Activated naive CD8-positive, alpha-beta T cell treated with anti-CD3 and anti-CD28 coated beads, Interleukin-2, amount 50 U/mL, for 24 hours (primary cell): ENCODE measurements at regions not wholly inside any gene's neighbourhood (a gene's known extent, or its start where the extent isn't known, plus 50 kb on each side); places are given as distances from the start of the nearest gene placed in this dataset.
A peak's percentile ranks its signal among the peaks of the same experiment; 100 is the strongest.
"Not testable (repeated sequence)": the region's sequence is repeated elsewhere in the genome, so short reads cannot be mapped to it uniquely, and the experiment has no call there.

Experiments used
- ATAC-seq: fragments of 150-1000 bp; cut with Tn5 transposase; one replicate; pipeline ENCODE4 v1.10.0; 2021
- DNase-seq: peaks from one replicate; pipeline ENCODE4 v3.0.0; 2021
- H3K27ac Mint-ChIP-seq: one replicate; pipeline ENCODE4 v1.8.0; 2021; ENCODE audit warnings: mild to moderate bottlenecking, mixed read lengths
- H3K27me3 Mint-ChIP-seq: one replicate; pipeline ENCODE4 v1.8.0; 2021; ENCODE audit warnings: mixed read lengths
- H3K36me3 Mint-ChIP-seq: one replicate; pipeline ENCODE4 v1.8.0; 2021; ENCODE audit warnings: low read depth, mixed read lengths
- H3K4me1 Mint-ChIP-seq: one replicate; pipeline ENCODE4 v1.8.0; 2021; ENCODE audit warnings: mixed read lengths
- H3K4me3 Mint-ChIP-seq: one replicate; pipeline ENCODE4 v1.8.0; 2021; ENCODE audit warnings: mild to moderate bottlenecking, moderate library complexity, mixed read lengths
- H3K9me3 Mint-ChIP-seq: one replicate; pipeline ENCODE4 v1.8.0; 2021; ENCODE audit warnings: mixed read lengths

GRCh38 chr11:126149759-126150625 is 61.5 kb downstream of the RPUSD4 start:
- H3K4me3 Mint-ChIP-seq: no peak overlapping the region
- no peaks in the 10 kb centered on the region for H3K4me1 Mint-ChIP-seq
- H3K27ac Mint-ChIP-seq: no peak overlapping the region
- no peak for DNase-seq
- peaks cover 5% of the 10 kb centered on the region for H3K36me3 Mint-ChIP-seq
- peaks cover 8% of the 10 kb centered on the region for H3K9me3 Mint-ChIP-seq
- H3K27me3 Mint-ChIP-seq: peaks cover 7% of the 10 kb centered on the region
- peak; percentile 31 for ATAC-seq

GRCh38 chr11:126148317-126148716 is 63.1 kb downstream of the RPUSD4 start:
- H3K36me3 Mint-ChIP-seq: peaks cover 5% of the 10 kb centered on the region
- peaks cover 7% of the 10 kb centered on the region for H3K27me3 Mint-ChIP-seq
- no peak overlapping the region for H3K4me3 Mint-ChIP-seq
- H3K4me1 Mint-ChIP-seq: no peaks in the 10 kb centered on the region
- H3K9me3 Mint-ChIP-seq: peaks cover 8% of the 10 kb centered on the region
- ATAC-seq: no peak
- H3K27ac Mint-ChIP-seq: no peak overlapping the region
- no peak for DNase-seq

DNA sequence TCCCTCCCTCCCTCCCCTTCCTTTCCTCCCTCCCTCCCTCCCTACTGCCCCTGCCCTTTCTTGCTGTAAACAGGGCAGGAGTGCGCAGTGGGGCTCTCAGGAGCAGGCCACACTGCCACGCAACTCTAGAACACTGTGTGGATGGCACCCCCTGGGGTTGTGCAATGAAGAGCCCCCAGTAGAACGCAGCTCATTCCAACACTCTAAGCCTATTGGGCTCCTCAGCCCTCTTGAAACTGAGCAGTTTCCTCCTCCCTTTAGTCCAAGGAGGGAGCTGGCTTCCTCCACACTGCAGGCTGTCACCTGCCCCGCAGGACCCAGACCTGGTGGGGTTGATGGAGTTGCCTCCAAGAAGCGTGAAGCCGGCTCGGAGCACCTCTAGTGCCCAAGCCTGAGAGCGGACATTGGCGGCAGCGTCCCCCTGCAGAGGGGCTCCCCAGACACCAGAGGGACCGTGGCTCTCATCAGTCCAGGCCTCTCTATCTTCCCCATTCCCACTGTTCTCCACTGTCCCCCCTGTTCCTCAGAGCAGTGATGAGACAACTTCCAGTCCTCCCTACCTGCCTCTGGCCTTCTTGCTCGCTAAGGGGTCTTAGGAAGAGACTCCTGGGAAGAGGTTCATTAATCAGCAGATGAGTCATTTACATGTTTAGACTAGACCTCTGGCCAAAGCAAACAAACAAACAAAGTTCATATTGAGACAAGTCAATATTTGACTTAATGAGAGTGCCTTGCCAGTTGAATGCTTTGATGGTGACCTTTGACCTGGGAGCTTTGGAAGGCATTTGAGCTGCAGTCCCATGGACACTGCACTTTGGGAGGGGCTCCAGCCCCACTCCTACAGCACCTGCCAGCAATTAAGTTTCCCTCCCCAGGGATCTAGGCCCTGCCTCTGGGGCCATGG is 64.0 kb downstream of the RPUSD4 start:
- Mint-ChIP-seq H3K27me3 (peaks cover 7% of the 10 kb centered on the region), H3K9me3 (peaks cover 7% of the 10 kb centered on the region), H3K4me3 (no peak overlapping the region), H3K4me1 (no peaks in the 10 kb centered on the region), H3K36me3 (peaks cover 5% of the 10 kb centered on the region), H3K27ac (no peak overlapping the region)
- ATAC-seq (no peak), DNase-seq (no peak)

- no peak for ATAC-seq
These were observed 64.8 kb downstream of the RPUSD4 start for GRCh38 chr11:126146454-126147192.

GRCh38 chr11:126145954-126146353 is 65.5 kb downstream of the RPUSD4 start:
- DNase-seq: no peak
- no peaks in the 10 kb centered on the region for H3K9me3 Mint-ChIP-seq
- no peak overlapping the region for H3K27ac Mint-ChIP-seq
- no peak for ATAC-seq
- H3K27me3 Mint-ChIP-seq: peaks cover 12% of the 10 kb centered on the region
- H3K4me3 Mint-ChIP-seq: no peak overlapping the region
- no peaks in the 10 kb centered on the region for H3K36me3 Mint-ChIP-seq
- H3K4me1 Mint-ChIP-seq: no peaks in the 10 kb centered on the region

More at GRCh38 chr11:126146454-126147192, 64.8 kb downstream of the RPUSD4 start:
- DNase-seq: no peak
- no peaks in the 10 kb centered on the region for H3K36me3 Mint-ChIP-seq
- H3K27ac Mint-ChIP-seq: no peak overlapping the region
- H3K9me3 Mint-ChIP-seq: no peaks in the 10 kb centered on the region
- H3K4me3 Mint-ChIP-seq: no peak overlapping the region
- H3K27me3 Mint-ChIP-seq: peaks cover 7% of the 10 kb centered on the region
- H3K4me1 Mint-ChIP-seq: no peaks in the 10 kb centered on the region

DNA sequence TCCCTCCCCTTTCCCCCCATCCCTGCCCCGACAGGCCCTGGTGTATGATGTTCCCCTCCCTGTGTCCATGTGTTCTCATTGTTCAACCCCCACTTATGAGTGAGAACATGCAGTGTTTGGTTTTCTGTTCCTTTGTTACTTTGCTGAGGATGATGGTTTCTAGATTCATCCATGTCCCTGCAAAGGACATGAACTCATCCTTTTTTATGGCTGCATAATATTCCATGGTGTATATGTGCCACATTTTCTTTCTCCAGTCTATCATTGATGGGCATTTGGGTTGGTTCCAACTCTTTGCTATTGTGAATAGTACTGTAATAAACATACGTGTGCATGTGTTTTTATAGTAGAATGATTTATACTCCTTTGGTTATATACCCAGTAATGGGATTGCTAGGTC is 68.0 kb downstream of the RPUSD4 start:
- DNase-seq, H3K4me1 Mint-ChIP-seq, H3K9me3 Mint-ChIP-seq, H3K4me3 Mint-ChIP-seq, H3K27ac Mint-ChIP-seq, H3K36me3 Mint-ChIP-seq, ATAC-seq: not testable (repeated sequence)
- peaks cover 21% of the 10 kb centered on the region for H3K27me3 Mint-ChIP-seq

DNA sequence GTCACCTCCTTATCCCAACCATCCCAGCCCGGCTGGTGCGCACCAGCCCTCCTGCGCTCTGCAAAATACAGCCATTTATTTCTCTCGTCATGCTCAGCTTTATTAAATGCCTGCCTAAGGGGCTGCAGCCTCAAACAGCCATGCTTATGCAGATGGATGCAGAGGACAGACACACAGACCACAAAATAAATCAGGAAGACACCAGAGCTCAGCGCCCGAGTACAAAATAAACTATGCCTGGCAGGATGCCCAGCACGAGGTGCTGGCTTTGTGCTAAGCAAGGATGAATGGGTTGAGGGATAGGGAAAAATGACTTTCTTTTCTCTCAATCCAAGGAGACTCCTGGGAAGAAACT is 70.5 kb downstream of the RPUSD4 start:
- Mint-ChIP-seq H3K27me3 (peaks cover 25% of the 10 kb centered on the region), H3K27ac (no peak overlapping the region), H3K4me1 (no peaks in the 10 kb centered on the region), H3K9me3 (no peaks in the 10 kb centered on the region), H3K4me3 (no peak overlapping the region), H3K36me3 (no peaks in the 10 kb centered on the region)
- DNase-seq (no peak), ATAC-seq (no peak)

- Mint-ChIP-seq H3K27ac (no peak overlapping the region), H3K27me3 (peaks cover 25% of the 10 kb centered on the region), H3K4me3 (no peak overlapping the region), H3K4me1 (no peaks in the 10 kb centered on the region), H3K36me3 (no peaks in the 10 kb centered on the region), H3K9me3 (no peaks in the 10 kb centered on the region)
- no peak for ATAC-seq
- DNase-seq: no peak
These were observed 71.1 kb downstream of the RPUSD4 start for GRCh38 chr11:126140201-126140925.

DNA sequence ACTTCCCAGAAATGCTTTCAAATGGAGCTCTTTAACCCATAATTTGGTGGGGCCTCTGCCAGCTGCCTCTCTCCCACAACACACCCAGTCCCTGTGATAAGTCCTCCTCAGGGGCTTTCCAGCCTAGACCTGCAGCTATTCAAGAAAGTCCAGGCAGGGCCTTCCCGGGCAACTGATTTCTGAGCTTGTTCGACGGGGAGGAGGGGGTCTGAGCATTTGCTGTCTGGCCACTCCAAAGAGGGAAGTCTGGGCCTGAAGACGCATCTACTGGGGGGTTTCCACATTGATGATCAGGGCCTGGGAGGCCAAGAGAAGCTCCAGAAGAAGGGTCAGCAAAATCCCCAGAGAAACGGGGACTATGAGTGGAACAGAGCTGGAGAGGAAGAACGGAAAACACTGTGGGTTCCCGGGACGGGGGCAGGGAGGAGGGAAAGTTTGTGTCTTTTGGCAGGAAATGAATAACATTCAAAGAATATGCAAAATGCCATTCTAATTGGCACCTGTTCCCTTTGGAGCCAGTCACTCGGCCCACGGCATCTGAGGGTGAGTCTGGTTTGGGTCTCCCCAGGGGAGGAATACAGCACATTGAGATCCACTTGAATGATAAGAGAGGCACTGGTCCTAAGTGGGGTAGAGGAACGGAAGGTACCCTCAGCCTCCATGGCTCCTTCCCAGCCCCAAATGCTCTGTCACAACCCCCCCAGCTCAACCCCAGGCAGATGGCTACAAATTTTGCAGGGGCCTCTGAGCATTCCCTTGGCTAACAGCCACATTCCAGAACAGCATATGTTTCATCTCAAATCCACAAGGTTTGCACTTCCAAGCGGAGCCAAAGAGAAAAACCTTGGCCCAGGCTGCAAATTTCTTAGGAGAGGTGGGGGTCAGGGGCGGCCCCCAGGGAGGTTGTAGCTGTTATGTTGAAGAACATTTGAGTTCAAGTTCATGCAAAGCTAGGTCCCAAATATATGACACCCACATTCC is 72.0 kb downstream of the RPUSD4 start:
- Mint-ChIP-seq H3K27me3 (peaks cover 25% of the 10 kb centered on the region), H3K36me3 (no peaks in the 10 kb centered on the region), H3K4me3 (no peak overlapping the region), H3K4me1 (no peaks in the 10 kb centered on the region), H3K27ac (no peak overlapping the region), H3K9me3 (no peaks in the 10 kb centered on the region)
- DNase-seq (no peak), ATAC-seq (no peak)

GRCh38 chr11:126138636-126139035 is 72.8 kb downstream of the RPUSD4 start:
- Mint-ChIP-seq H3K4me1 (no peaks in the 10 kb centered on the region), H3K36me3 (no peaks in the 10 kb centered on the region), H3K27ac (no peak overlapping the region), H3K4me3 (no peak overlapping the region), H3K9me3 (no peaks in the 10 kb centered on the region), H3K27me3 (peaks cover 25% of the 10 kb centered on the region)
- ATAC-seq (no peak), DNase-seq (no peak)

GRCh38 chr11:126137136-126137535 is 74.3 kb downstream of the RPUSD4 start:
- Mint-ChIP-seq H3K4me3 (no peak overlapping the region), H3K4me1 (no peaks in the 10 kb centered on the region), H3K36me3 (no peaks in the 10 kb centered on the region), H3K27ac (no peak overlapping the region), H3K9me3 (no peaks in the 10 kb centered on the region), H3K27me3 (peaks cover 25% of the 10 kb centered on the region)
- ATAC-seq (no peak), DNase-seq (no peak)

DNA sequence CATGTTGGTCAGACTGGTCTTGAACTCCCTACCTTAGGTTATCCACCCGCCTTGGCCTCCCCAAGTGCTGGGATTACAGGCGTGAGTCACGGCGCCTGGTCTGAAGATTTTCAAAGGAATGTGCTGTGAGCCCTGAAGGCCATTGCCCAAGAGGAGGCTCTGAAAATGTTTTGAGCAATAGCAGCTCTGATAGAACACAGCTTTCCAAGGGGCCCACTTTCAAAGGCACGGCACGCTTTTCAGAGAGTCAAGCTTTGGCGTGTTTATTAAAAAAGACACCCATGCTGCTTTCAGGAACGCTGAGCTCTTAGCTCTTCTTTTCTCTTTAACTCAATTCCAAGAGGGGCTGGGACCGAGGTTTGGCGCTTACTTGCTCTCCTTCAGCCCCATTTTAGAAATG is 73.8 kb upstream of the CDON start:
- Mint-ChIP-seq H3K36me3 (no peaks in the 10 kb centered on the region), H3K4me3 (no peak overlapping the region), H3K27ac (no peak overlapping the region), H3K4me1 (no peaks in the 10 kb centered on the region), H3K27me3 (peaks cover 25% of the 10 kb centered on the region), H3K9me3 (no peaks in the 10 kb centered on the region)
- no peak for DNase-seq
- ATAC-seq: no peak
